DND-41 (cell line): ENCODE measurements at regions not wholly inside any gene's neighbourhood (a gene's known extent, or its start where the extent isn't known, plus 50 kb on each side); places are given as distances from the start of the nearest gene placed in this dataset.

Experiments
- EZH2 ChIP-seq: IDR thresholded peaks from 3 replicates; pipeline ENCODE4 v1.6.1; 2012; ENCODE audit warnings: borderline replicate concordance, low read depth, mild to moderate bottlenecking, moderate library complexity, low read length, inconsistent platforms; ENCODE audit not compliant: severe bottlenecking
- TF ChIP-seq, protein P1 (sequence below): IDR thresholded peaks from 2 replicates; pipeline ENCODE4 v1.5.1; 2012; ENCODE audit warnings: borderline replicate concordance, low read length, moderate library complexity, mild to moderate bottlenecking; ENCODE audit not compliant: poor library complexity, severe bottlenecking; ENCODE audit errors: extremely low read depth

GRCh38 chr3:7875925-7876324 is 625.7 kb upstream of the LMCD1 start:
- TF ChIP-seq, protein P1, sequence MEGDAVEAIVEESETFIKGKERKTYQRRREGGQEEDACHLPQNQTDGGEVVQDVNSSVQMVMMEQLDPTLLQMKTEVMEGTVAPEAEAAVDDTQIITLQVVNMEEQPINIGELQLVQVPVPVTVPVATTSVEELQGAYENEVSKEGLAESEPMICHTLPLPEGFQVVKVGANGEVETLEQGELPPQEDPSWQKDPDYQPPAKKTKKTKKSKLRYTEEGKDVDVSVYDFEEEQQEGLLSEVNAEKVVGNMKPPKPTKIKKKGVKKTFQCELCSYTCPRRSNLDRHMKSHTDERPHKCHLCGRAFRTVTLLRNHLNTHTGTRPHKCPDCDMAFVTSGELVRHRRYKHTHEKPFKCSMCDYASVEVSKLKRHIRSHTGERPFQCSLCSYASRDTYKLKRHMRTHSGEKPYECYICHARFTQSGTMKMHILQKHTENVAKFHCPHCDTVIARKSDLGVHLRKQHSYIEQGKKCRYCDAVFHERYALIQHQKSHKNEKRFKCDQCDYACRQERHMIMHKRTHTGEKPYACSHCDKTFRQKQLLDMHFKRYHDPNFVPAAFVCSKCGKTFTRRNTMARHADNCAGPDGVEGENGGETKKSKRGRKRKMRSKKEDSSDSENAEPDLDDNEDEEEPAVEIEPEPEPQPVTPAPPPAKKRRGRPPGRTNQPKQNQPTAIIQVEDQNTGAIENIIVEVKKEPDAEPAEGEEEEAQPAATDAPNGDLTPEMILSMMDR: no peak
- no peak for TF ChIP-seq EZH2
